ENCODE measurements at regions not wholly inside any gene's neighbourhood (a gene's known extent, or its start where the extent isn't known, plus 50 kb on each side); places are given as distances from the start of the nearest gene placed in this dataset.

DNA sequence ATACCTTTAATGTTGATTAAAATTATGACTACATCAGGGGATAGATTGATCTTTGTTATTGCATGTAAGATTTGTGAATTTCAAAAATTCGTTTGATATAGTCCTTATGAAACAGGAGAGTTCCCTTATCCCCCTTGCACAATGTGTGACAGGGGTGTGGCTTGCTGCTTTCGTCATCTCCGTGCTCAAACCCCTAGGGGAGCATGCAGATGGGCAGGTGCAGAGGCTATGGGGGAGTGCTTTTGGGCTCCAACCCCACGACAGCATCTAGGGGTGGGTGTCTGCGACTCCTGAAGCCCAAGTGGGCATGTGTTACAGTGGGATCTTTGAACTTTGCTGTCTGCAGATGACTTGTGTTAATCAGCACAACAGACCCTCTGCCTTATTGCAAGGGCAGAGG lies 360.1 kb upstream of the GOLIM4 start:
- no peak for DNase-seq (ENCODE audit: low spot score)

DNA sequence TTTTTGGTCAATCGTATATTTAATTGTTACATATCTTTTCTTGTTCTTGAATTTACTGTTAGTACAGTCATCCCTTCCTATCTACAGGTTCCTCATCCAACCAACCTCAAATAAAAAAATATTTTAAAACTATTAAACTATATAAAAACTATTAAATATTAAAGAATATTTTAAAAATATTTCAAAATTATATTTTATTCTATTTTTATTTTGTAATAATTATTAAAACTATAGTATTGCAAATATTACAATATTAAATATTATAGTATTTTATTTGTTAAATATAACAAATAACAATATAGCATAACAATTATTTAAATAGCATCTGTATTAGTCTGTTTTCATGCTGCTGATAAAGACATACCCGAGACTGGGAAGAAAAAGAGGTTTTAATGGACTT lies 357.9 kb upstream of the GOLIM4 start:
- DNase-seq (ENCODE audit: low spot score) = no peak

DNA sequence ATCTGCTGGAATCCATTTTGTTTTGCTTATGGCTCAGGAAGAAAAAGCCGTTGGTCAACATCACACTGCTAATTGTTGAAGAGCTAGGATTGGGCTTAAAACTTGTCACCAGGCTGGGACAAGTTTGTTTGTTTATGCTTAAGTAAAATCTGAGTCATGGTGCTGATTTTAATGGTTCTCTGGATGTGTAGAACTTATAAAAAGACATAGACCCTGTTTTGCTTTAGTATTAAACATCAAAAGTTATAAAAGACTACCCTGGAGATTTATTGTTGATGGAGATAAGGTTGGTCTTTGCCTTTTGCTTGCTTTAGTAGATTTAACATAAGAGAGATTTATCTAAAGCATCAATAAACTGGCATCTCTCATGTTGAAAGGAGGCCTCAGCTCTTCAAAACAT lies 348.2 kb upstream of the GOLIM4 start:
- DNase-seq (ENCODE audit: low spot score) = no peak

DNA sequence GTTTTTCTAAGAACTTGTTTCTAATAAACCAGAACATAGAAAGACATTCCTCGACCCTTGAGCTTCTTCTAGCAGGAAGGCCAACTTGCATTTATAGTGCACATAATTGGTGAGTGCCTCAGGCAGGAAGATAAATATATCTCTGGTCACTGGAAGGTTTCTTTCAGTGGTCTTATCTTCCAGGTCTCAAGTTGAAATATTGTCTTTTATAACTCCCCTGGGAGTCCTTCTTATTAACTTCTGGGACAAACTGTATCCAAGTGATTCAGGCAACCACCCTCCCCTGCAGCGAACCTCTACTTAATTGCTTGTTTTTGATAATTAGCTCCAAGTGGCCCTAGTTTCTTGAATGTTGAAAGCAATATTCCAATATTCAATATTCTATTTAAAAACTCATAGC lies 346.8 kb upstream of the GOLIM4 start:
- DNase-seq (ENCODE audit: low spot score) = no peak

DNA sequence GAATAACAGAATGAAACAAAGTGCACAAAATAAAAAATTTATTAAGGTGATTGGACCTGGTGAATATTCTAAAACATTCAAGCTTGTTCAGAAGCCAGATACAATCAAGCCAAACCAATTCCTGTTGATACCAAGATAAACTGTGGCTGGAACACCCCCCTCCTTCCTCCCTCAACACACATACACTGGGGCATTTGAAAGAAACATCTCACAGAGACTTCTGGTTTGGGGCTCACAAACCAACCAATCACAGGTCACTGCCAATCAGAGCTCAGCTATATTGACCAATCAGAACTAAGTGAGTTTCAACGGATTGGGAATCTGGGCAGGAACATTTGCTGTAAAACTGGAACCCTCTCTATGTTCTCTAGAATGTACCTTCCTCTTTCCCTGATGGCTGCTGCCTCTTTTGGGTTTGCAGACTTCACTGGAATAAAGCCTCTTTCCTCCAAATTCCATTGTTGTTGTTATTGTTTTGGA lies 340.6 kb upstream of the GOLIM4 start:
- no peak for DNase-seq (ENCODE audit: low spot score)

DNA sequence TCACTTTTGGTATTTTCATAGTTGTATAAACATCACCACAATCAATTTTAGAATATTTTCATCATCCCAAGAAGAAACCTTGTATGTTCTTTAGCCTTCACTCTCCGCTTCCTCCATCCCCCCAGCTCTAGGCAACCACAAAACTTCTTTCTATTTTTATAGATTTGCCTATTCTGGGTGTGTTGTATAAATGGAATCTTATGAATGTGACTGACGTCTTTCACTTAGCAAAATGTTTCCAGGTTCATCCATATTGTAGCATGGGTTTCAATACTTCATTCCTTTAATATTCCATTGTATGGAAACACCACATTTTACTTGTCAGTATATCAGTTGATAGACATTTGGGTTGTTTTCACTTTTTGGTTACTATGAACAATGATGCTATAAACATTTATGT lies 335.8 kb upstream of the GOLIM4 start:
- no peak for DNase-seq (ENCODE audit: low spot score)

DNA sequence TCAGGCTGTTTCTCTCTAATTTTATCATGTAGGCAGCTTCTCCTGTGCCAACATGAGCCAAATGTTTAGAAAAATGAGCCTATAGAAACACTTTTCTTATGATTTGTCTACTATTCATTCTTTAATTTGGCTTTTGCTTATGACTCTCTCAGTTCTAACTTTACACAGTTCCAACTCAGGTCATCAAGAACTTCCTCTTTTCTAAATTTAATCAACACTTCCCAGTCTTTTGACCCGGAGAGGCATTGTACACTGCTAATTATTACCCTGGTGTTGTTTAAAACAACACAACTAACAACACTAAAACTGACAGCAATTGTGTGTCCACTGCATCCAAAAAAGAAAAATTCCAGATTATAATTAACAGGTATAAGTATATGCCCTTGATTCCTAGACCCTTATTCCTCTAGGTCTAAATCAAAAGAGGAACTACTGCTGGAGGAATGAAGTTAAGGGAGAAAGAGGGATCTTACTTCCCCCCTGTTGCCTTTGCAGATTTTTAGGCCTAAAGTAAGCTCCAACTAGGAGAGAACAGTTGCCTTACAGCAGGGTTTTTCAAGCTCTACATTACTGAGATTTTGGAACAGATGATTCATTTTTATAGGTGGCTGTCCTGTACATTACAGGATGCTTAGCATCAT lies 332.2 kb upstream of the GOLIM4 start:
- DNase-seq (ENCODE audit: low spot score) = no peak

DNA sequence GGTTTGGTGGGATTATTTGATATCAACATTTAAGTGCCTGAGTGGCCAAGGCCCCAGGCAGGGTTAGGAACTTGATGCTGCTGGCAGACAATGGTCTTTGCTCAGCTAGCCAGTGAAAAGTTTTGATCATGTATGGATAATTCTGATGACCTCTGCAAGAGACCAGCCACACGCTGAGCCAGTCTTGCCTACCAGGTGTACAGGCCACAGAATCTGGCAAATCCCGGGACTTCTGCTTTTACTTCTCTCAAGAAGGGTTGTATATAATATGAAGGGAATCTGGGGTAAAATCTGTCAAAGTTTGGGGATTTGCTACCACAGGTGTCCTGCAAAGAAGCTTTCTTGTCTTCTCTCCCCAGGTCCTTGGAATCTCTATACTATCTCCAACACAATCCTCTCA lies 331.4 kb upstream of the GOLIM4 start:
- no peak for DNase-seq (ENCODE audit: low spot score)

DNA sequence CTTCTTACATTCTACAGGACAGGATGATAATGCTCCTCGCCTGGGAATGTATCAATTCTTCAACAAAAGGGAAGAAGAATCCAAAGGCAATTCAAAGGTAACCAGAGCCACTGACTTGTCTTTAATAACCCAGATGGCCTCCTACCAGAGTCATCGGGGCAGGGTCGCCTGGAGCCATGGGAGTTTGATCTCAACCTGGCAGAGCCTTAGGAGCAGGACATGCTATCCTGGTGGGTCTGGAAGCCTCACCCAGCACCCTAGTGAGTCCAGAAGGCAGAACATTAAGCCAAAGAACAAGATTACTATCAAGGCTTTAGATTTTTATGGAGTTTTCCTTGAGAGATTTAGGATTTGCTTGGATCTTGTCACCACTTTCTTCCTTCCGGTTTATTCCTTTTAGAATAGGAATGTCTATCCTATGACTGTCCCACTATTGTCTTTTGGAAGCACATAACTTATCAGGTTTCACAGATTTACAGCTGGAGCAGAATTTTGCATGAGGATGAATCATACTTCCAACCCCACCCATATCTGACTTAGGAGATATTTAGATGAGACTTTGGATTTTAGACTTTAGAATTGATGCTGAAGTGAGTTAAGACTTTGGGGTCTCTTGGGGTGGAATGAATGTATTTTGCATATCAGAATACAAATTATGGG lies 330.3 kb upstream of the GOLIM4 start:
- no peak for DNase-seq (ENCODE audit: low spot score)

DNA sequence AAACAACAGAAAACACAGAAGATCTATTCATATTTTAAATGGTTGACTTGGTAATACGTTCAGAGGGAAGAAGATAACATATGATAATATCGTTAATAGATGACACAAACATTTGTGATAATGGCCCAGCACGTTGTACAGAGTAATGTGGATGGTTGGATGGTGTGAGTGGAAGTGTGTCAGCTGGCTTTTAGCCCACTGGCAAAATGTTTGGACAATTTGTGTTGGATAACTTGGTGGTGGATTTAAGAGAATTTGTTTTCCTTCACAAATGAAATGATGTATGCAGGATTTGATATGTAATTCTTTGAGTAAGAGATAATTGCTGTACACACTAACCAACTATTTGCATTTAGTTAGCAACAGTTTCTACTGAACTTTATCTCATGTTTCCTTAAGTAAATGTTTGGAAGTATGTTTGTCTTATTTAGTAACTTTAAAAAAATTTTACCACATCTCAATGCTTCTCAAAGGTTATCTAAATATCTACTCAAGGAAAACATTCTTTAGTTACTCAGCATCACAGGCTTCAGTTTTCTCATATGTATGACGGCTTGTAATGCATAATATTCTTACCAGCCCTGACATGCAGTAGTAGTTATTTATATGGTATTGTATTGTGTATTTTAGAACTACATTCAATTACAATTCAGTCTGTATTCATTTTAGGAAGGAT lies 328.5 kb upstream of the GOLIM4 start:
- no peak for DNase-seq (ENCODE audit: low spot score)

DNA sequence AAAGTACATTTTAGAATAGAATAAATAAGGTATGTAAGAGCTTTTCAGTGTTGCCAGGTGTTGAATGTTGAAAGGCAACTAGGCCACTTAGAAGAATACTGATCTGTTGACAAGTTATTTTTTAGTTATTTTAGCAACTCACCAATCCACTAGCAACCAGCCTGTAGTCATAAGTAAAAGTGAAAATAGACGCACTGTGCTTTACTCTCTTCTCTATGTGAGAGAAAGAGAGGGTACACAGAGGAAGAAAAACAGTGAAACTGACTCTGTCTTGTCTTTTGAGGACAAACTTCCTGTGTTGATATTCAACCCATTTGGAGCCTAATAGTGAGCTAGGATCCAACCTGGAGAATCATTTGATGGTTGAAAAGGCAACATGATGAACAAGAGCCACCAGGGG lies 327.1 kb upstream of the GOLIM4 start:
- DNase-seq (ENCODE audit: low spot score) = no peak

DNA sequence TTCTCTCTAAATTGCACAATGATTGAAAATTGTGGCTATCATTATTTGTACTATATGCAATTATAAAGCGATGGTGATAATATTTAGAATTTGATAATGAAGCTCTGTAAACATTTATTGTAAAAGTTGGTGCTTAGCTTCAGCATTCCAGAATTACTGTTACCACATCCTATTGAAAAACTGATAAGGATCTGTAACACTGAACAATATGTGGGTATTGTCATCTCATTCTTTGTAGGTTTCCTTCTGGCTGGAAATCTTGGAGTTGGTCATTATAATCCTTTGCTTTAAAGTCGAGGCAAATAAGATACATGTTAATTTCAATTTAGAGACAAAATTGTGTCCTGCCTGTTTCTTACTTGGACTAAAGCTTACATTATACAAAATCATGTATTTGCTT lies 323.4 kb upstream of the GOLIM4 start:
- no peak for DNase-seq (ENCODE audit: low spot score)

DNA sequence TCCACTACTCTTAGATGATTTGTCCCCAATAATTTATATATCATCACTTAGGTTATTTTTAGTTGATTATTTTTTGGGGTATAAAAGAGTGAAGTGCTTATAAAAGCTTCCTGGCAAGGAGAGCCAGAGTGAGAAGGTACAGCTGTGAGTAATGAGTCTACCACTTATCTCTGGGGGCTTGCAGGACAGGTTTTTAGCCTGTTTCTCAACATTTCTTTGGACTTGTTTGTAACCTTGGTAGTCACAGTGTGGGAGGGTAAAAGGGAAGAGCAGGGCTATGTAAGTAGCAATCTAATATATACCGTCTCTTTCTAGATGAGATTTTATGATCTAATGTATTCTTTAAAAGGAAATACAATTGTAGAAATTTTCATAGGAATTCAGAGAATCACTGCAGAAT lies 321.3 kb upstream of the GOLIM4 start:
- no peak for DNase-seq (ENCODE audit: low spot score)

DNA sequence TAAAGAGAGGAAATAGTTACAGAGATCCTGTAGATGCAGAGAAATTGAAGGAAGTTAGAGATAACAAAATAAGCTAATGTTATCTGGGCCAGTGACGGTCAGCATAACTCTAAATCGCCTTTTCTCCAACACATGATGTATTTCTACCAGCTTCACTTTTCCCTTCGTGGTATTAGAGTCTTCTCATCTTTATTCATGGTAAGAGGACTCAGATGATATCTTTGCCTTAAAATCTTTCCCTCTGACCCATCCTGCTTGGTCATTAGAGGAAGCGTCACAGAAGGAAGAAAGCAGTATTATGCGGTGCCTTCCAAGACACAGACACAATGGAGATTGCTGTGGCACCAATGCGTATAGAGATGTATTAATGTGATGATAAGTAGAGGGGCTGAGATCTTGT lies 320.7 kb upstream of the GOLIM4 start:
- no peak for DNase-seq (ENCODE audit: low spot score)

DNA sequence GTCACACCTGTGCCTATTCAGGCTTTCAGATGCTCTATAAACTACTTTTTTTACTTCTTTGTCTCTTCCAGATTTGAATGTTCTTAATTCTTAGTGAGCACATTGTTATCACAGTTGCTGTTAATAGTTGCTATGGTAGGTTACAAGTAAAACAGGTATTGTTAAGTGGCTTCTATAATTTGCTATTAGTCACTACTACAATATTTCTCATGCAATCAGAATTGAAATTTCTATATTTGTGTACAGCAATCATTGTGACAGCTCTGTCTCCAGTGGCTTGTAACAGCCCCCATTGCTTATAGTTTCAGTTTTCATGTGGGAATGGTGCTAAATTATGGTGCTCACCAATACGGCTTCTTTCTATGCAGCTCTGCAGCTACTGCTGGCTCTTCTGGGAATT lies 318.4 kb upstream of the GOLIM4 start:
- DNase-seq (ENCODE audit: low spot score) = no peak

DNA sequence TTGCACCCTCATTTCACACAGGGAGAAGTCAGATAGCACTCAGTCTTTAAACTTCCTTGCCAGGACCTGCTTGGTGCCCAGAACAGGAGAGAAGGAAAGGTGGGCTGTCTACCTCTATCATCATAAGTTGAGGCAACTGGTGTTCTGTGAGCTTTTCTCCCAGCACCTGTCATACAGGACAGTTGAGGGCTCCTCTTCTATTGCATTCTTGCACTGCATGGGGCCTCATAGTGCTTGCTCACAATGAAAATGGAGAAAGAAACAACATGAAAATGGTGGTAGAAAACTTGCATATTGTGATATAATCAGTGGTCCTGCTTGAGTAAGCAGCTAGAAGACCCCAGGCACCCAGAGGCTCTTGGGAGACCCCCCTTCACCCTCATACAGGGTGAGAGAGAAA lies 311.7 kb upstream of the GOLIM4 start:
- DNase-seq (ENCODE audit: low spot score) = no peak

DNA sequence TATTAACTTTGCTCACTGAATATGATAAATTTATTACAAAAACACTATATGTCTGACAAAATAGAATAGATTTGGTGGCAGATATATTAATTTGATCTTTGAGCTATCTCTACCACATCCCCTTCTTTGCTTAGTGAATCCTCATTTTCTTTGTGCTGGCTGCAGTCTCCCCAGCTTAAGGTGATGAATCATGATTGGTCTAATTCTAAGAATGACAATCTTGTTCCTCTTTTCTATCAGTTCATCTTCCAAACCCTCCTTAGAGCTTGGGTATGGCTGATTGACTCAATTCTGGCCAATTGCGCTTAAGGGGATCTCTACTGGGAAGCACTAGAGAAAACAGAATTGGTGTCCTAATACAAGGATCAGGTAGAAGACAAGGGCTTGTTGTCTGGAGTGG lies 309.6 kb upstream of the GOLIM4 start:
- no peak for DNase-seq (ENCODE audit: low spot score)

DNA sequence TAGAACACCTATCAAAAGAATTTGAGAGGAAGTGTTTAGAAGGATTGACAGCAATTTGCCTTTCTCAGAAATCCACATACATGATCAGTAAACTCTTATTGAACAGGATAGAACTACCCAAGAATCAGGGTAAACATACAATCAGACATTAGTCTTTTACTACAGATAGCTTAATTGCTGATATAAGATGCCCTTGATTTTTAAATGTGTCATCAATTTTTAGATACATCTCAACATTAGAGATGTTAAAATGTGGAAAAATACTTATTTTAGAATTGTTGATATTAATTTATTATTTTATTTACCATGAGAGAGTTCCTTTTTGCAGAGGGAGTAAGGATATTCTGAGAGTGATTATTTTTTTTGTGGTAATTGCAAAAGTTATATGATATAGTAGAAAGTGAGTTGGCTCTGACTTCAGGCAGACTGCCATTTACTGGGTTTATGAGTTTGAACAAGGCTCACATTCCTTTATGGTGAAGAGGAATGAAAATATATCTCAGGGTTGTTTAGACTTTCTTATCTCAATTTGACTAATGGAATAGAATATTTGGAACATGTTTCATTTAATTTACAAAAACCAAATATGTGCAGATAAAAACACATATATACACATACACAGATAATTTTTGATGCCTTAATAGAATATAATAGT lies 302.8 kb upstream of the GOLIM4 start:
- DNase-seq (ENCODE audit: low spot score) = no peak

DNA sequence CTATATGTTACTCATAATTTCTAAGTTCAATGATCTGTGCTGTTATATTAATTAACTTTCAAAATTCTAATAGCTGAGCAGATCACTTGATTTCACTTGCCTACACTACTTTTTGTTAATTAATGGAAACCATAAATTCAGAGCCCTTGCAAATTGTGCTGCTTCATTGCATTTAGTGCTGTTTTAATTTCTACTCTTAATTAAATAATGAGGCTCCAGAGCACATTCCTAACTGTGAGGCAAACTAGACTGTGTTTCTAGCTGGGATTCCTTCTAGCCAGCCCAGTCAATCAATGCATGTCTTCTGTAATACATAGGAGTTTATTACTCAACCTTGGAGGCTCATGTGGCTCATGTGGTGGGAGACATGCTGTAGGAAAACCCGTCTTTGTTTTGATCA lies 301.1 kb upstream of the GOLIM4 start:
- DNase-seq (ENCODE audit: low spot score) = no peak

DNA sequence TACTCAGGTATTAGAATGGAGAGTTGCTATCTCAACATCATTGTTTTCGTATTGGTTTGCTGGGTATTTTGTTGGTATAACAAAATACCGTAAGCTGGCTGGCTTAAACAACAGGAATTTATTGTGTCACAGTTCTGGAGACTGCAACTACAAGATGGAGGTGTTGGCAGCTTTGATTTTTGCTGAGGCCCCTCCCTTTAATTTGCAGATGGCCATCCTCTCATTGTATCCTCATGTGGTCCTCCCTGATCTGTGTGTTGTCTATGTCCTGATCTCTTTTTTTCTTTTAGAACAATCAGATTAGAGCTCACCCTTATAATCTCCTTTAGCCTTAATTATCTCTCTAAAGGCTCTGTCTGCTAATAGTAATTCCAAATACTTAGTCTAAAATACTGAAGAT lies 299.8 kb upstream of the GOLIM4 start:
- DNase-seq (ENCODE audit: low spot score) = no peak

DNA sequence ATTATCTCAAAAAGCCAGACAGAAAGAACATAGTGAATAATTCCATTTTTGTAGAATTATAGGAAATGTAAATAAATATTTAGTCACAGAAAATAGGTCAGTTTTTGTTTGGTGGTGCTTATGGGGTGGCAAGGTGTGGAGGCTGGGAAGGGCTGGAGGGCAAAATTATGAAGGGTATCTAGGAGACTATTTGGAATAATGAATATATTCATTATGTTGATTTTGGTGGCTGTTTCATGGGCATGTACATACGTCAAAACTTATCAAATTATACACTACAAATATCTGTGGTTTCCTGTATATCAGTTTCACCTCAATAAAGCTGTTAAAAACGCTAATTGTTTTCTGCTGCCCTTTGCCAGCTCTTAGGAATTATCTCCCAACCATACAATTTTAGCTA lies 298.7 kb upstream of the GOLIM4 start:
- no peak for DNase-seq (ENCODE audit: low spot score)

DNA sequence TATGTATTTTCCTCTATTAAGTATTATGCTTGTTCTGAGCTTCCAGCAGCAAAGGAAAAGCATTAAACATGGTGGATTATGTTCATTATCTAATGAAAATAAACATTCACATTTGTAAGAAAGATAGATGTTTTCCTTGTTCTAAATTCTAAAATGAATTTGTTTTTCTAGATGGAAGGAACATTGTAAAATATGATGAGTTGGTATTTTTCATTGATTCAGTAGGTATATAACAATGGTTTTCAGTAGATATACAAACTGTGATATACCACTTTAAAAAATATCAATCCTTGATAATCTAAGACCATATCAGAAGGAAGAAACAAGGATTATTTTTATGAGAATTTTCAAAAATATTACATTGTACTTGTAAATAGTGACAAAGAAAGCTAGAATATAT lies 290.6 kb upstream of the GOLIM4 start:
- DNase-seq (ENCODE audit: low spot score) = no peak

DNA sequence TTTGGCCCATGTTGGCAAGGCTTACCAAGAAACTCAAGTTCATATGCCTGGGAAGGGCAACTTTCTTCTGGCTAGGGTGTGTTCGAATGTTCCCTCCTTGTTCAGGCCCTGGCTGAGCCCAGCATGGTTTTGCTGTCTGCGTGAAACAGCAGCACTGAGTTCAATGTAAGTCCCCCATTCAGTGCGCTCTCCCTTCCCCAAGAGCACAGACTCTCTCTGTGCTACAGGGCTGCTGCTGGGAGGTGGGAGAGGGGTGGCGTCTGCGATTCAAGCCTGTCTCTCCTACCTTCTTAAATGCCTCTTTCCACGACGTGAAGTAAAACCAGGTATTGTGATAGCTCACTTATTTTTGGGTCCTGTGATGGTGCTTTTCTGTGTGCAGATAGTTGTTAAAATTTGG lies 289.3 kb upstream of the GOLIM4 start:
- no peak for DNase-seq (ENCODE audit: low spot score)
